ENCODE measurements at regions not wholly inside any gene's neighbourhood (a gene's known extent, or its start where the extent isn't known, plus 50 kb on each side); places are given as distances from the start of the nearest gene placed in this dataset.

GRCh38 chr12:30048371-30048770 is 264.6 kb upstream of the TMTC1 start:
- Histone ChIP-seq H3K4me3 (ENCODE audit: control insufficient read depth in 2 of 3, extremely low read depth in 1 of 3, insufficient read depth in 2 of 3, low read depth in 1 of 3, low read length in 3 of 3) (no peak overlapping the region), H3K9me3 (ENCODE audit: control insufficient read depth, low read depth, low read length) (no peaks in the 10 kb centered on the region), H3K27me3 (ENCODE audit: control insufficient read depth, extremely low read depth, insufficient read depth, low read length) (no peaks in the 10 kb centered on the region), H3K79me2 (ENCODE audit: control insufficient read depth, insufficient read depth, low read length) (no peaks in the 10 kb centered on the region), H3K36me3 (ENCODE audit: control insufficient read depth in 2 of 2, extremely low read depth in 1 of 2, insufficient read depth in 2 of 2, low read length in 2 of 2) (no peaks in the 10 kb centered on the region), H2AFZ (ENCODE audit: control insufficient read depth, low read length) (no peak overlapping the region), H3K9ac (ENCODE audit: control insufficient read depth, extremely low read depth, insufficient read depth, low read length) (no peak overlapping the region), H4K20me1 (ENCODE audit: control insufficient read depth, extremely low read depth, insufficient read depth, low read length) (no peaks in the 10 kb centered on the region), H3K4me1 (ENCODE audit: control insufficient read depth, extremely low read depth, insufficient read depth, low read length) (no peaks in the 10 kb centered on the region), H3K9me1 (ENCODE audit: control insufficient read depth, extremely low read depth, insufficient read depth, low read length) (no peaks in the 10 kb centered on the region), H3K4me2 (ENCODE audit: control insufficient read depth, extremely low read depth, insufficient read depth, low read depth, low read length) (no peak overlapping the region), H3K27ac (ENCODE audit: control insufficient read depth, insufficient read depth, low read length) (no peak overlapping the region)
- TF ChIP-seq CTCF (optimal IDR thresholded peaks at IDR 0.05 in 1 of 3, IDR thresholded peaks at IDR 0.05 in 1 of 3, conservative IDR thresholded peaks at IDR 0.05 in 1 of 3; ENCODE audit: extremely low read depth in 1 of 3, insufficient read depth in 2 of 3, low read length in 3 of 3) (no peak), EZH2 (IDR thresholded peaks at IDR 0.05; ENCODE audit: low read length) (no peak)
- DNase-seq (ENCODE audit: low read depth, low spot score) (no peak), FAIRE-seq (no peak)
- dilution Hi-C loops (cut with MboI; ENCODE audit: extremely low pct_ligation_motif_present, low sequenced_read_pairs): no loop called here

GRCh38 chr12:30047516-30048254 is 263.9 kb upstream of the TMTC1 start:
- FAIRE-seq: no peak
- dilution Hi-C loops (cut with MboI; ENCODE audit: extremely low pct_ligation_motif_present, low sequenced_read_pairs): no loop called here
- no peak overlapping the region for H3K9ac ChIP-seq (ENCODE audit: control insufficient read depth, extremely low read depth, insufficient read depth, low read length)

More at GRCh38 chr12:30047516-30048254, 263.9 kb upstream of the TMTC1 start:
- no peaks in the 10 kb centered on the region for H4K20me1 ChIP-seq (ENCODE audit: control insufficient read depth, extremely low read depth, insufficient read depth, low read length)
- H3K9me3 ChIP-seq (ENCODE audit: control insufficient read depth, low read depth, low read length): no peaks in the 10 kb centered on the region
- H3K4me1 ChIP-seq (ENCODE audit: control insufficient read depth, extremely low read depth, insufficient read depth, low read length): no peaks in the 10 kb centered on the region
- H3K4me3 ChIP-seq (ENCODE audit: control insufficient read depth in 2 of 3, extremely low read depth in 1 of 3, insufficient read depth in 2 of 3, low read depth in 1 of 3, low read length in 3 of 3): no peak overlapping the region
- H3K9me1 ChIP-seq (ENCODE audit: control insufficient read depth, extremely low read depth, insufficient read depth, low read length): no peaks in the 10 kb centered on the region
- H3K27ac ChIP-seq (ENCODE audit: control insufficient read depth, insufficient read depth, low read length): no peak overlapping the region
- no peaks in the 10 kb centered on the region for H3K79me2 ChIP-seq (ENCODE audit: control insufficient read depth, insufficient read depth, low read length)
- H2AFZ ChIP-seq (ENCODE audit: control insufficient read depth, low read length): no peak overlapping the region
- TF ChIP-seq CTCF (optimal IDR thresholded peaks at IDR 0.05 in 1 of 3, IDR thresholded peaks at IDR 0.05 in 1 of 3, conservative IDR thresholded peaks at IDR 0.05 in 1 of 3; ENCODE audit: extremely low read depth in 1 of 3, insufficient read depth in 2 of 3, low read length in 3 of 3): no peak
- no peak for TF ChIP-seq EZH2 (IDR thresholded peaks at IDR 0.05; ENCODE audit: low read length)
- no peak for DNase-seq (ENCODE audit: low read depth, low spot score)
- no peaks in the 10 kb centered on the region for H3K27me3 ChIP-seq (ENCODE audit: control insufficient read depth, extremely low read depth, insufficient read depth, low read length)
- H3K36me3 ChIP-seq (ENCODE audit: control insufficient read depth in 2 of 2, extremely low read depth in 1 of 2, insufficient read depth in 2 of 2, low read length in 2 of 2): no peaks in the 10 kb centered on the region
- H3K4me2 ChIP-seq (ENCODE audit: control insufficient read depth, extremely low read depth, insufficient read depth, low read depth, low read length): peak overlapping the region; percentile 23

Measured in keratinocyte (primary cell).